Neural cell (in vitro differentiated cells): ENCODE measurements at regions not wholly inside any gene's neighbourhood (a gene's known extent, or its start where the extent isn't known, plus 50 kb on each side); places are given as distances from the start of the nearest gene placed in this dataset.

Experiments
- CTCF ChIP-seq: fragments of 450-650 bp; IDR thresholded peaks from 2 replicates; pipeline ENCODE4 v1.5.1; 2014; ENCODE audit warnings: antibody characterized with exemption, mild to moderate bottlenecking, moderate library complexity; ENCODE audit not compliant: poor library complexity, severe bottlenecking
- EP300 ChIP-seq: fragments of 450-650 bp; conservative IDR thresholded peaks from 2 replicates; pipeline ENCODE4 v1.6.1; 2014; ENCODE audit warnings: antibody characterized with exemption, mild to moderate bottlenecking, moderate library complexity; ENCODE audit not compliant: poor library complexity, severe bottlenecking
- EZH2 ChIP-seq: fragments of 200-600, 300-800 bp; shearing (Covaris generic), sonication (generic); IDR thresholded peaks from 2 replicates; pipeline ENCODE4 v1.6.1; 2014; ENCODE audit warnings: antibody characterized with exemption, low read length, borderline replicate concordance, mild to moderate bottlenecking; ENCODE audit not compliant: insufficient read depth, poor library complexity, severe bottlenecking
- POLR2AphosphoS5 ChIP-seq: IDR thresholded peaks from 2 replicates; pipeline ENCODE4 v1.6.1; 2012
- SMC3 ChIP-seq: fragments of 450-650 bp; conservative IDR thresholded peaks from 2 replicates; pipeline ENCODE4 v1.6.1; 2014; ENCODE audit warnings: antibody characterized with exemption, mild to moderate bottlenecking, moderate library complexity; ENCODE audit not compliant: poor library complexity
- TF ChIP-seq, protein P1 (sequence below): IDR thresholded peaks from 2 replicates; pipeline ENCODE4 v1.6.1; 2012; ENCODE audit warnings: borderline replicate concordance

DNA sequence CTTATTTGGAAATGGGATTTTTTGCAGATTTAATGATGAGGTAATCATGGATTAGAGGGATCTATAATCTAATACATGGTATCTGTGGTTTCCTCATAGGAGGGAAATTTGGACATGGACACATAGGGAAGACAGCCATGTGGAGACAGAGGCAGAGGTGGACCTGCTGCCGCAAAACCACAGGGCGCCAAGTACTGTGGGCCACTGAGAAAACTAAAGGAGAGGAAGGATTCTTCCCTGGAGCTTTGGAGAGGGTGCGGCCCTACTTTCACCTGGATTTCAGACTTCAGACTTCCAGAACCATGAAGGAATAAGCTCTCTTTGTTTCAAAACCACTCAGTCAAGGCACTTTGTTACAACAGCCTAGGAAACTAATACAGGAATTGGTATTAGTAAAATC is 149.4 kb upstream of the AKR1E2 start:
- TF ChIP-seq CTCF (no peak), SMC3 (no peak), EP300 (no peak), EZH2 (no peak), POLR2AphosphoS5 (no peak)
- TF ChIP-seq, protein P1, sequence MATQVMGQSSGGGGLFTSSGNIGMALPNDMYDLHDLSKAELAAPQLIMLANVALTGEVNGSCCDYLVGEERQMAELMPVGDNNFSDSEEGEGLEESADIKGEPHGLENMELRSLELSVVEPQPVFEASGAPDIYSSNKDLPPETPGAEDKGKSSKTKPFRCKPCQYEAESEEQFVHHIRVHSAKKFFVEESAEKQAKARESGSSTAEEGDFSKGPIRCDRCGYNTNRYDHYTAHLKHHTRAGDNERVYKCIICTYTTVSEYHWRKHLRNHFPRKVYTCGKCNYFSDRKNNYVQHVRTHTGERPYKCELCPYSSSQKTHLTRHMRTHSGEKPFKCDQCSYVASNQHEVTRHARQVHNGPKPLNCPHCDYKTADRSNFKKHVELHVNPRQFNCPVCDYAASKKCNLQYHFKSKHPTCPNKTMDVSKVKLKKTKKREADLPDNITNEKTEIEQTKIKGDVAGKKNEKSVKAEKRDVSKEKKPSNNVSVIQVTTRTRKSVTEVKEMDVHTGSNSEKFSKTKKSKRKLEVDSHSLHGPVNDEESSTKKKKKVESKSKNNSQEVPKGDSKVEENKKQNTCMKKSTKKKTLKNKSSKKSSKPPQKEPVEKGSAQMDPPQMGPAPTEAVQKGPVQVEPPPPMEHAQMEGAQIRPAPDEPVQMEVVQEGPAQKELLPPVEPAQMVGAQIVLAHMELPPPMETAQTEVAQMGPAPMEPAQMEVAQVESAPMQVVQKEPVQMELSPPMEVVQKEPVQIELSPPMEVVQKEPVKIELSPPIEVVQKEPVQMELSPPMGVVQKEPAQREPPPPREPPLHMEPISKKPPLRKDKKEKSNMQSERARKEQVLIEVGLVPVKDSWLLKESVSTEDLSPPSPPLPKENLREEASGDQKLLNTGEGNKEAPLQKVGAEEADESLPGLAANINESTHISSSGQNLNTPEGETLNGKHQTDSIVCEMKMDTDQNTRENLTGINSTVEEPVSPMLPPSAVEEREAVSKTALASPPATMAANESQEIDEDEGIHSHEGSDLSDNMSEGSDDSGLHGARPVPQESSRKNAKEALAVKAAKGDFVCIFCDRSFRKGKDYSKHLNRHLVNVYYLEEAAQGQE = no peak
